Bone marrow (tissue), 2 donors: ENCODE measurements at regions not wholly inside any gene's neighbourhood (a gene's known extent, or its start where the extent isn't known, plus 50 kb on each side); places are given as distances from the start of the nearest gene placed in this dataset.
"Not testable (repeated sequence)": the region's sequence is repeated elsewhere in the genome, so short reads cannot be mapped to it uniquely, and the experiment has no call there.

Source experiments
- DNase-seq, 2 donors: peaks; one replicate each; lab custom pipeline; 2025; lab: John Stamatoyannopoulos, UW

DNA sequence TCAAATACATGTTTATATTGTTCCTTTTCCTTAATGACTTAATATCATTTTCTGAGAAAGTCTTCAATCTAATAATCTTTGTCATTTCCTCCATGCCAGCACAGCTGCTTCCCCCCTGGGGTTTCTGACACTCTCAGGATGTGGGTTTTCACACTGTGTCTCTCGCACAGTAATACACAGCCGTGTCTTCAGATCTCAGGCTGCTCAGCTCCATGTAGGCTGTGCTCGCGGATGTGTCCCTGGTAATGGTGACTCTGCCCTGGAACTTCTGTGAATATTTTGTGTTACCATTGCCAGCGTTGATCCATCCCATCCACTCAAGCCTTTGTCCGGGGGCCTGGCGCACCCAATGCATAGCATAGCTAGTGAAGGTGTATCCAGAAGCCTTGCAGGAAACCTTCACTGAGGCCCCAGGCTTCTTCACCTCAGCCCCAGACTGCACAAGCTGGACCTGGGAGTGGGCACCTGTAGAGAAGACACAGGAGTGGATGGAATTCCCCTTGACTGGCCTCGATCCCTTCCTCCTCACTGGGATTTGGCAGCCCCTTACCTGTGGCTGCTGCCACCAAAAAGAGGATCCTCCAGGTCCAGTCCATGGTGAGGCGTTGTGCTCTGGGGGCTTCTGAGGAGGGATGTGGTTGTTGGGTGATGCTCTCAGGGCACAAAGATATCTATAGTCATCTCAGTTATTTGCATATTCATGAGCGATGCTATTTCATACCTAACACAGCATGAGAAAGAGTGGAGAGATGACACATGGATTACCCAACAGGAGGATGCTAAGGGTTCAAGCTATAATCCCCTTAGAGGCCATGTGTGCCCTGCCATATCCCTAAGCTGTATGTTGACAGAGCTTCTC is 478.8 kb downstream of the TMEM121 start:
- DNase-seq: peak in 1 of 2 donors; percentile 80

DNA sequence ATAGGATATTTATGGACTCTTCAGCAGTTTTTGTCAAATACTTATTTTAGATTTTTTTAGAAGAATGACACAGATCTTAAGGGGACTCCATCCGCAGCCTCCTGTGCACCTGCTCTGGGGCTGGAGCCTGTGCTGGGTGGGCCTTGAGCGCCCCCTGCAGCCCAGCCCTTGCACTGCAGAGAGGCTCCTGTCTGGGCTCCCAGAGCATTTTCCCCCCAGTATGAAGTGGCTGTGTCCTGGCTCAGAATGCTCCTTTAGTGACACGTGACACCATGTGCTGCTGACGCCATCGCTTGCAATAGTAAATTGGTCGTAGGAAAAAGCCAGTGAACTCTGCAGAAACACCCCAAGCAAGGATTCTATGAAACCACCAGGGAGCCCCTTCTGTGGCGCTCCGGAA is 479.7 kb downstream of the TMEM121 start:
- not testable (repeated sequence) for DNase-seq

DNA sequence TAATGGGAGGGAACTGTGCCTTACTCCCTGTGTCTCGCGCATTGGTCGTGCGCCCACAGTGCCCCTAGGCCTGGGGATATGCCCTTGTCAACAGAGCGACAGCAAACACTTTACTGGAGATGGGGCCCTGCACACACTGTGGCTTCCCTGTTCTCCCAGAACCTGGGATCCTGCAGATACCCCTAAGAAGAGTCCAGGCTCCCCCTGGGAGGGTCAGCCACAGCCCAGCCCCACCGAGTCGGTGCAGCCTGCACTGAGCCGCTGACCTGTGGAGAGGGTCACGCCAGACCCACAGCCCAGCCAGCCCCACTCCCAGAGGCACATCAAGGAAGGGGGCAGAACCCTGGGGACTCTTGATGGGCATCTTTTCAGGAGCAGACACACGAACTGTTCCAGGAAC is 480.3 kb downstream of the TMEM121 start:
- not testable (repeated sequence) for DNase-seq

DNA sequence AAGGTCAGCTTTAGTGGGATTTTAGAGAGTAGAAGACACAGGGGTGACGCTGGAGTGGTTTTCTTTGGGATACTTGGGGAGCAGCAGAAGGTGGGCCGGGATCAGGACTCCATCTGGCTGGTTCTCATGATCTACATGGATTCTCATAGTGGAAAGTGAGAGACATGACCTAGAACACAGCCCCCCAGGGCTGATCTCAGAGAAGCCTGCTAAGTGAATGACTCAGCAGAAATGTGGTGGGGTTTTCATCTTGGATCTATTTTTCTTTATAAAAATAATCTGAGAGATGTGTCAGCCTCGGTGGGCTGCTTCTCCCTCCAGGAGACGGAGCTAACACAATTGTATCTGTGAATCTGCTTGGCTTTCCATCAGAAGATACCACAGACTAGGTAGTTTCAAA is 484.4 kb downstream of the TMEM121 start:
- no peak for DNase-seq

DNA sequence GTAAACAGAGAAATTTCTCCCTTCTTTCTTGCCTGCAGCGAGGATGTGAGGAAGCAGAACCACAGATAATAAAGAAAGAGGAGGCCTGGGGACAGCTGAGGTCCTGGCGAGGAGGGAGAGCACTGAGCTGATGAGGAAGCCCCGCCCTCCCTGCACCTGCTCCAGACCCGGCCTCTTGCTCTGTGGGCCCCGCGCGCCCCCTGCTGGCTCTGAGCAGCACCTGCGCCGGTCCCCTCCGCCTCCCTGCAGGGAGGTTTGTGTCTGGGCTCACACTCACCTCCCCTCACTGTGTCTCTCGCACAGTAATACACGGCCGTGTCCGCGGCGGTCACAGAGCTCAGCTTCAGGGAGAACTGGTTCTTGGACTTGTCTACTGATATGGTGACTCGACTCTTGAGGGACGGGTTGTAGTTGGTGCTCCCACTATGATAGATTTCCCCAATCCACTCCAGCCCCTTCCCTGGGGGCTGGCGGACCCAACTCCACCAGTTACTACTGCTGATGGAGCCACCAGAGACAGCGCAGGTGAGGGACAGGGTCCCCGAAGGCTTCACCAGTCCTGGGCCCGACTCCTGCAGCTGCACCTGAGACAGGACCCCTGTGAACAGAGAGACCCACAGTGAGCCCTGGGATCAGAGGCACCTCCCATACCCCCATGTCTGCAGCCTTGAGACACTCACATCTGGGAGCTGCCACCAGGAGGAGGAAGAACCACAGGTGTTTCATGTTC is 485.4 kb downstream of the TMEM121 start:
- peak in 1 of 2 donors; percentile 26 for DNase-seq

DNA sequence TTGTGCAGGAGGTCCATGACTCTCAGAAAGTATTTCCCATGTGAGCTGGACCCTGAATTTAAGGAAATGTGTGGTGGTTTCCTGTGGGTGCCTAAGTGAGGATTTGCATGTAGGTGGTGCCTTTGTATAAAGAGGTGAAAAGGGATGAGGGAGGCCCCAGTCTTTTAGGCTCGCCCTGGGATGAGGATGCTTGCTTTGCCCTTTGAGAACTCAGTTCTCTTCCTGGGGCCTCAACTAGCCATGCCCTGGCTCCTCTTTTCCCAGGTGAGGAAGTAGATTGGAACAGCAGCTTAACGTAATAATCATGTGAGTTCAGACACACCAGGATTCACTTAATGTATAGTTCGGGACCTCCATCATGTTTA is 486.0 kb downstream of the TMEM121 start:
- not testable (repeated sequence) for DNase-seq

DNA sequence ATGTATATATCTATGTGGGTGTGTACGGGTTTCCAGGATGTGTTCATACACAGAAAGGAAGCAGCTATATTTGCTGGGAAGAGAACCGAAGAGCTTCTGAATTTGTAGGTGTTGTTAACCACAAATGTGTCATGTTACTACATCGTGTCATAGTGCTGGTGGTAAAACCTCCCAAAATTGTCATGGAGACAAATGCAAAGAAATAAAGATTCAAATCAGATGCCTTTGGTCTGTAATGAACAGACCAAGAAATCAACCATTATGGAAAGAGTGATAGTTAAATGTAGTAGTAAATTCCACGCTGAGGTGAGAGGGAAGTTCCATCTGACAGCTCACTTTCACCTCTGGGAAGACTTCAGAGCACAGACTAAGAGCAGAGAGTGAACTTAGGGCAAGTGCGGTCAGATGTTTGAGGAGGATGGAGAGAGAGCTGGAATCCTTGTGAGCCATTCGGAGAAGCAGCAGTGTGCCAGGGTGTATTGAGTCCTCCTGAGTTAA is 487.5 kb downstream of the TMEM121 start:
- no peak for DNase-seq

DNA sequence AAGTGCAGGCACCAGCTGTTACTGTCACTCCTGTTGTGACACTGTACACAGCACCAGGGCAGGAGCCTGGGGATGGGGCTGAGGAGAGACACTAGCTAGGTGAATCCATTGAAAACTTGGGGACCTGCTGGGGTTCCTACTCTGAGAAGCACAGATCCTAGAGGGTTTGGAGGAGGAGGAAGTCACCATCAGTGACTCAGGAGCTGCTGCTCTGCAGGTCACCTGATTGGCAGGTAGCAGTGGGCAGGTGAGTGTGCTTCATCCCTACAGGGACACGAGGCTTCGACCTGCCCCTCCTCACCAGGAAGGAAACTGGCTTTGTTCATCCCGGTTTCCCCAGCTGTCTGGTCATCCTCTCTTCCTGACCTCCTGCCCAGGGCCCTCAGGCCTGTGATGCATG is 491.6 kb downstream of the TMEM121 start:
- DNase-seq: not testable (repeated sequence)

DNA sequence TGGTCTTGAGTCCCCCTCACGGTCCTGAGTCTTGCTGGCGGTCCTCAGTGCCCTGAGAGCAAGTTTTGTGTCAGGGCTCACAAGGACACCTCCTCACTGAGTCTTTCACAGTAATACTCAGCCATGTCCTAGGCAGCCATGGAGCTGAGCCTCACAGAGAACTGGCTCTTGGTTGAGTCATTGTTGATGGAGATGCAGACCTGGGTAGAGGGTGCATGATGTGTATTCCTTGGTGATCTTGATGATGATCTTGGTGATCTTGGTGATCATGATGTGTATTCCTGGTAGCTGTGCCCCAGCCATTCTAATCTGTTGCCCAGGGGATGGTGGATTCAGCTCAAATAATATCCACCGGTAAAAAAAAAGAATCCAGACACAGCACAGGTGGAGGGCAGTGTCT is 495.4 kb downstream of the TMEM121 start:
- DNase-seq: no peak

DNA sequence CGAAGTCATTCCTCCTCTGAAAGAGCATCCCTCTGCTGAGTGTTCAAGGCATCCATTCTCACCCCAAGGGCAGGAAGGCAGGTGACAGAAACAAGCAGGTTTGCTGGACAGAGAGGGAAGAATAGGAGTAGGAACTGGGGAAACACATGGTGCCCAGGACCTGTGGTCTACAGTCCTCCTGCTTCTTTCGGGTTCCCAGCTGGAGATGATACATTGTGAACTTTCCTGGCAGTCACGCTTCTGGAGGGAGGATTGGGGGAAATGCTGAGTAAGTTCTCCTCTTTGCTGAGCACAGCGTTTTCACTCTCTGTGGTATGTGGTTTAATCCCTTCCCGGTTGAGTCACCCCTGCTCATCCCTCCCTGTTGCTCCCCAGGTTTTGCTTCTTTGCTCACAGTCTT is 496.3 kb downstream of the TMEM121 start:
- DNase-seq: not testable (repeated sequence)

DNA sequence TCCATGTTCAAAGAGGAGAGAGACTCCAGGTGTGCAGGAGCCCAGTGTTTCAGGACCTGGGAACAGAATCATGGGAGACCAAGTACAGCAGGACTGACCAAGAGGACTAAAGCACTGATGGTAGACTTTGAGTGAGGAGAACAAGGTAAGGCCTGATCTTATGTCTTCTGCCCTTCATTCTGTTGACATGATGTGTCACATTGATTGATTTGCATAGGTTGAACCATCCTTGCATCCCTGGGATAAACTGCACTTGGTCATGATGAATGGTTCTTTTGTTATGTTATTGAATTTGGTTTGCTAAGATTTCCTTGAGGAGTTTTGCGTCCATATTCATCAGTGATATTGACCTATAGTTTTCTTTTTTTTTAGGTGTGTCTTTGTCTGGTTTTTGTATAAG is 497.0 kb downstream of the TMEM121 start:
- no peak for DNase-seq

DNA sequence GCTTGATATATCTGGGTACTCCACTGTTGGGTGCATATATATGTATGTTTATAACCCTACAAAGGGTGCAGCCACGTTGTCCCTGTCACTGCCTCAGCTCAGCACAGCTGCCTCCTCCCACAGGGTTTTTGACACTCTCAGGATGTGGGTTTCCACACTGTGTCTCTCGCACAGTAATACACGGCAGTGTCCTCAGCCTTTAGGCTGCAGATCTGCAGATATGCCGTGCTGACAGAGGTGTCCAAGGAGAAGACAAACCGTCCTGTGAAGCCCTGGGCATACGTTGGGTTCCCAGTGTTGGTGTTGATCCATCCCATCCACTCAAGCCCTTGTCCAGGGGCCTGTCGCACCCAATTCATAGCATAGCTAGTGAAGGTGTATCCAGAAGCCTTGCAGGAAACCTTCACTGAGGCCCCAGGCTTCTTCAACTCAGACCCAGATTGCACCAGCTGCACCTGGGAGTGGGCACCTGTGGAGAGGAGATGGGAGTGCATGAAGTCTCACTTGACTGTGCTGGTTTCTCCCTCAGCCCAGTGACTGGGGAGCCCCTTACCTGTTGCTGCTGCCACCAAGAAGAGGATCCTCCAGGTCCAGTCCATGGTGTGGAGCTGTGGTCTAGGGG is 498.7 kb downstream of the TMEM121 start:
- no peak for DNase-seq

DNA sequence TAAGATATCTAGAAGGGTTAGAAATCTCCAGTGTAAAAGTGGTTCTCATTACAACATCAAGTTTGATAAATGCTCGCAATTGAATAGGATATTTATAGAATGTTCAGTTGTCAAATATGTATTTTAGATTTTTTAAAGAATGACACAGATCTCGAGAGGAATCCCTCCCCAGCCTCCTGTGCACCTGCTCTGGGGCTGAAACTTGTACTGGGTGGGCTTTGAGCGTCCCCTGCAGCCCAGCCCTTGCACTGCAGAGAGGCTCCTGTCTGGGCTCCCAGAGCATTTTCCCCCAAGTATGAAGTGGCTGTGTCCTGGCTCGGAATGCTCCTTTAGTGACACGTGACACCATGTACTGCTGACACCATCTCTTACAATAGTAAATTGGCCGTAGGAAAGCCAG is 499.6 kb downstream of the TMEM121 start:
- DNase-seq: no peak

DNA sequence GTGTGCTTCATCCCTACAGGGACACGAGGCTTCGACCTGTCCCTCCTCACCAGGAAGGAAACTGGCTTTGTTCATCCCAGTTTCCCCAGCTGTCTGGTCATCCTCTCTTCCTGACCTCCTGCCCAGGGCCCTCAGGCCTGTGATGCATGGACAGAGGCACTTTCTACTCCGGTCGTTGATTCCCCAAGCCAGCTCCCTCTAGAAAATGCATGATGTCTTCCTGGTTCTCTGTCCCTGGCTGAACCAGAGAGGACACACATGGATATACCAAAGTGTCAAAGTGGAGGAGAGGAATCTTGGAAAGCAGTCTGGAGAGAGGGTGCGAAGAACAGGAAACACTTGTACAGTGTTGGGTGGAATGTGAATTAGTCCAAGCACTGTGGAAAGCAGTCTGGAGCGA is 501.4 kb downstream of the TMEM121 start:
- not testable (repeated sequence) for DNase-seq

DNA sequence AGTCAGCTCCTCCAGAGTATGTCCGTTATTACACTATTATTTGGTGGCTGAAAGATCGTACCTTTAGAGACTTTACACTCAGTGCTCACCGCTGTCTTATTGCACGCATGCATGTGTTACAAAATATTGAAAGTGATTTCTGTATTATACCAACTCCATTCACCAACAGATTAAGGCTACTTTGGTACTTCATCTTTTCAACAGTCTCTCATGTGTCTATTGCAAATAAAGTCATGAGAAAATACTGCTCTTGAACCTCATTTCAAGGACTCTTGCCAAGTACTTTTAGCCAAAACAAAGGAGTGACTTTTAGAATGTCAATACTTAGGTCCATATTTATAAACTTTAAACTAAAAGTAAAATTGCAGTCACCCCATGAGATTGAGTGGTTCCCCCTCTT is 503.6 kb downstream of the TMEM121 start:
- no peak for DNase-seq

DNA sequence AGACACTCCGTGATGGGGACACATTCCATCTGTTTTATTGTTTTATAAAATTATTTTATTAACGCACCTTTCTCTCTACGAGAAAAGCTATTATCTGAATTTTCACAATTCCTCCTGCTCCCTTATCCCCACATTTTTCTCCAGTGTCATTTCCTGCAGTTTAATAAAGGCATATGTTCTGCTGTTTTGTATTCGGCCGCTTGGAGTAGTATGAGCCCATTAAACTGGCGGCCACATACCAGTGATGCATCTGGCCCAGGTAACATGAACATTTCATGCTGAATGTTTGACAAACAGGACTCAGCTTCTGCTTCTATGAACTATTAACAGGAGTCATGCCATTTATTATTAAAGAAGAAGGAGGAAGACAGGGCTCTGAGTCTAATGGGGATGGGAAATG is 511.0 kb downstream of the TMEM121 start:
- no peak for DNase-seq

DNA sequence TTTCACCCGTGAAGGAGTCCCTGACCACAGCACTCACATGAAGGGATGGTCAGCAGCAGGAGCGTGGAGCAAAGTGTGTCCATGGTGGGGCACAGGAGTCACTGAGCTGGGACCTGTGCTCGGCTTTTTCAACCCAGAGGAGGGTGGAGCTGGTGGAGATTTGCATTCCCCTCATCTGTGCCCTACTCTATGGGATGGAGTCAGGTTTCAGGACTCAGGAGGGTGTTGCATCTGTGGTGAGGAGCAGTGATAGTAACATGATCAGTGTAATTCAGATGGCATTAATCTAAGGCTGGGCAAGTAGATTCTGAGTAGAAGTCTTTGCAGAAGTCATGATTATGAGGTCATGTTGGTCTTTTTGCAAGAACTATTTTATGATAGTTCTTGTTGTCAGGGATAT is 511.9 kb downstream of the TMEM121 start:
- no peak for DNase-seq

DNA sequence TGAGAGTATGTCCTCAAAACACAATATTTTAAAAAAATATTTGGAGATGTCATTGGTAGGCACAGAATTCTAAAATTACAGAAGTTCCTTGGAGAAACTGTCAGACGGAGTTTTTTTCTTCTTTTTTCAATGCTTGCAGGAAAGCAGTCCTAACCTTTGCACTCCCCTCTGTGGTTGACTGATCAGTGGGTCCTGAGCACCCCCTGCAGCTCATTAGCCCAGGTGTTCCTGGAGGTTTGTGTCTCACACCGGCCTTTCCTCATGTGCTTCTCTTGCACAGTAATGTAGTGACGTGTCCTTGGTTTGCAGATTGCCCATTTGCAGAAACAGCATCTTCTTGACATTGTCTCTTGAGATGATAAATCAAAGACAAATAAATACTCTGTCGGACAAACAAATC is 513.0 kb downstream of the TMEM121 start:
- peak in 1 of 2 donors; percentile 33 for DNase-seq

DNA sequence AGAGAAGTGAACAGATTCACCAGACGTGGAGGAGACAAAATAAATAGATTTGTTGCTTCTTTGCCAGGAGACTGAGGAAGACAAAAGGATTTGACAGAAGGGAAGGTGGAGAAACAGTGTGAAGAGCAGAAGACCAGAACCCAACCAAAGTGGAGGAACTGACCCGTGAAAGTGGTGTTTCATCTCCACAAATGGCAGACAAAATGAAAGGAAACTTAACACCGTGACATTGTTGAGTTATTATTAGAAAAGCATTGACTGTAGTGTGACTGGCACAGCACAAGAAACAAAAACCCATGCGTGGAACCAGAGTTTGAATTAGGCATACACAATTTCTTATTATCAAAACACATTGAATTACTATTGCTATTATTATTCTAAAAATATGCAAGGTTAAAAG is 518.1 kb downstream of the TMEM121 start:
- DNase-seq: no peak

DNA sequence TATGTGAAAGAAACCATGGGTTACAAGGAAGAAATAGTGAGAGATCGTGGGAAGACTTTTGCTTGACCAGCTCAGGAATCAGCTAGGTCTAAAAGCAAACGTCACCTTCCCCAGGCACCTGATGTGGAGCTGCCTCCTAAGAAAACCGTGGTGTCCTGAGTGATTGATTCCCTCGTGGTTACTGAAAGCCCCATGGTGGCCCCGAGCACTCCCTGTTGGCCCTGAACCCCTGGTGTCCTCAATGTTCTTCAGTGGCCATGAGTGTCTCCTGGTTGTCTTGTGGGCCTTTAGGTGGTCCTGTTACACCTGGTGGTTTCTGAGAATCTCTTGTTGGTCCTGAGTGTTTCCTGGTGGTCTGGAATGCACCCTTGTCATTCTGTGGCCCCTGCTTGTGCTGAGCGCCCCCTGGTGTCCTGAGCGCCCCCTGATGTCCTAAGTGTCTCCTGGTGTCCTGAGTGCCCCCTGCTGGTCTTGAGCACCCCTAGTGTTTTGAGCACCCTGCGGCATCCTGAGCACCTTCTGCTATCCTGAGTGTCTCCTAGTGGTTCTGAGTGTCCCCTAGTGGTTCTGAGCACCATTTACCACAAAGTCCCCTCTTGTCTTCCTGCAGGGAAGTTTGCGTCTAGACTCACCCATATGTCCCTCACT is 518.7 kb downstream of the TMEM121 start:
- DNase-seq: peak in 1 of 2 donors; percentile 65

DNA sequence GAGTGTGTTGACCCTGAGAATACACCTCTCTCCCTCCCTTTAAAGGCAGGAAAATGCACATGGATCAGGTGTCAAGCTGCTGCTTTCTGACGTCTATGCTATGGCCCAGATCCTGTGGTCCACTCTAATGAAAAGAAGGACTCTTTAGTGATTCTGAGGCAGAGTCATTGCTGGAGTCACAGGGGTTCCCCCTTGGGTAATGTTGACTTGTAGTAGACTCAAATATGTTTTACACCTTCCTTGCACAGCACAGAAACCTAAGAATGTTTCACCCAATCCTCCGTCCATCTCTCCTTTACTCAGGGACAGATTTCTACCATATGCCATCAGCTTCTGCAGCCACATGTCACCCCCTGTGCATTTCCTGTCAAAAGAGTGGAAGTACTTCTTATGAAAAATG is 525.4 kb downstream of the TMEM121 start:
- DNase-seq: no peak

DNA sequence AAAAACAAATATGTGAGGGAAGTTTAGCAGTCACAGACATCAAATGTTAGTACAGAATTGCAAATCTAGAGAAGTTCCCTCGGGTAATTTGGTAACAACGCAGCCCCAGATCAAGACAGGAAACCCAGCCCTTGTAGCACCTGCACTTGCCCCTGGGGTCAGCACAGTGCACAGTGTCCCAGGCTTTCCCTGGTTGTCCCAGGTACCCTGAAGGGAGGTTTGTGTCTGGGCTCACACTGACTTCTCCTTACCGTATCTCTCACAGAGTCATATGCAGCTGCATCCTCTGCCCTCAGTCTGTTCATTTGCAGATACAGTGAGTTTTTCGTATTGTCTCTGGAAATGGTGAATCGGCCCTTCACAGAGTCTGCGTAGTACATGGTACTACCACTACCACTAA is 528.9 kb downstream of the TMEM121 start:
- DNase-seq: peak in 1 of 2 donors; percentile 29
